LNCAP (cell line): ENCODE measurements at regions not wholly inside any gene's neighbourhood (a gene's known extent, or its start where the extent isn't known, plus 50 kb on each side); places are given as distances from the start of the nearest gene placed in this dataset.

Experiments used
- TF ChIP-seq, protein P1 (sequence below): fragments of 450-650 bp; IDR thresholded peaks from 2 replicates; pipeline ENCODE4 v1.5.1; 2017; ENCODE audit warnings: mild to moderate bottlenecking

DNA sequence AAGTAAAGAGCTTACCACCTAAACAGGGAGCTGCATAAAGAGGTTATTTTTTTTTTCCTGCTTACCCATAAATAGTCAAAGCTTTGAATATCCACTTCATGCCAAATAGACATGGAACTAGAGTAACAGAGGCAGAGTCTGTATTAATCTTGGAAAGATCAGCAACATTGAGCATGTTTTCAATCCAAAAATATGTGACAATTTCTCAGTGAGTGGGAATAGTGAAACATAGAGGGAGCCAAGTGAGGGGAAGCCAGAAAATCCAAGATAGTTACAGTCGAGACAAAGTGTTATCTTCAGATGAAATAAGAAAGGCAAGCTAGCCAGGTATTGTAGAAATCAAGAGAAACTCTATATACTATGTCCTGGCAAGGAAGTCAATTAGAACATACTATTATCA lies 122.3 kb upstream of the TACR3 start:
- TF ChIP-seq, protein P1, sequence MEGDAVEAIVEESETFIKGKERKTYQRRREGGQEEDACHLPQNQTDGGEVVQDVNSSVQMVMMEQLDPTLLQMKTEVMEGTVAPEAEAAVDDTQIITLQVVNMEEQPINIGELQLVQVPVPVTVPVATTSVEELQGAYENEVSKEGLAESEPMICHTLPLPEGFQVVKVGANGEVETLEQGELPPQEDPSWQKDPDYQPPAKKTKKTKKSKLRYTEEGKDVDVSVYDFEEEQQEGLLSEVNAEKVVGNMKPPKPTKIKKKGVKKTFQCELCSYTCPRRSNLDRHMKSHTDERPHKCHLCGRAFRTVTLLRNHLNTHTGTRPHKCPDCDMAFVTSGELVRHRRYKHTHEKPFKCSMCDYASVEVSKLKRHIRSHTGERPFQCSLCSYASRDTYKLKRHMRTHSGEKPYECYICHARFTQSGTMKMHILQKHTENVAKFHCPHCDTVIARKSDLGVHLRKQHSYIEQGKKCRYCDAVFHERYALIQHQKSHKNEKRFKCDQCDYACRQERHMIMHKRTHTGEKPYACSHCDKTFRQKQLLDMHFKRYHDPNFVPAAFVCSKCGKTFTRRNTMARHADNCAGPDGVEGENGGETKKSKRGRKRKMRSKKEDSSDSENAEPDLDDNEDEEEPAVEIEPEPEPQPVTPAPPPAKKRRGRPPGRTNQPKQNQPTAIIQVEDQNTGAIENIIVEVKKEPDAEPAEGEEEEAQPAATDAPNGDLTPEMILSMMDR: no peak

DNA sequence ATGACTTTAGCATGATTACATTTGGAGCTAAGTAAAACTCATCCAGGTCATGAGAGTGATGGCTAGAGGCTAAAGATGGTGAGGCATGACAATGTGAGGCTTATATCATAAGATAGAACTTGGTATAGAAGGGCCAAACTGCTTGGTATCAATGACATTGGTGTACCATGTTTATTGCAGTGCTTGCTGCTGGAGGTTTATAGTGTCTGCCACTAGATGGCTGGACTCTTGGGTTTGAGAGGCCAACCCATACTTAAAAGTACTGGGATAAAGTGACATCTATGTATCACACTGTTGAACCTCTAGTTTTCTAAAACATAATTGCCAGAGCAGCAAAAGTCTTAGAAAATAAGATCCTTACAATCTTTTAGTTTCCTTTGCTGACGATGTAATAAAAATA lies 83.0 kb upstream of the TACR3 start:
- TF ChIP-seq, protein P1: no peak

DNA sequence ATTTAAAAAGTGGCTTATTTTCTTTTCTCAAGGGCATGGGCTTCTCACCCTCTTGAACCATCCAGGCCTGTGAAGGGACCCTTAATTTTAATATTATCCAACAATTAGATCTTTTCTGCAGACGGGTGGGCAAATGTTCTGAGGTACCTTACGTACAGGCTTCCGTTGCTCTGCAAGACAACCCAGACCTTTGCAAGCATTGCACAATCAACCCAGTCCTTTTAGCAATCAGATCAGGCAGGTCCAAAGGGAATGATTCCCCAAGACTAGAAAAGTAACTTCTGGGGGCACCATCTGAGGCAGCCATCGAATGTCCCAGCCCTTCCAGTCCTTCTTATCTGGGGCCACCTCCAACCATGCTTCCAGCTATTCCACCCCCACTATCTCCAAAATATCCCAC lies 67.3 kb upstream of the TACR3 start:
- TF ChIP-seq, protein P1: no peak

DNA sequence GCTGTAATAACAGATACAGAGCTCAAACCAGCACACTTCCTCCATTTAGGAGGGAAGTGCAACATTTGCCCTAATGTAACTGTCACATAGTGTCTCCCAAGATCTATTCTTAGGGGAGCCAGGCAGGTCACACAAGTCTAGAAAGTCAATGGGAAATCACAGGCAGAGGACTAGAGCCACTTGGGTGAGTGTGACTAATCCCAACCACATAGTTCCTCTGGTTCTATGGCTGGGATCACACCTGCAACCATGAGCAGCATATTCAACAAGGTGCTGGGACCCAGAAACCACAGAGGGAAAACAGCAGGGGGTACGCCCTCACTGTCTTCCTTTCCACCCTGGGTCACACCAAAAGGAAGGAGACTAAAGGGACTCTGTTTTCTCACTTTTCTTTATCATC lies 66.8 kb upstream of the TACR3 start:
- TF ChIP-seq, protein P1: no peak

DNA sequence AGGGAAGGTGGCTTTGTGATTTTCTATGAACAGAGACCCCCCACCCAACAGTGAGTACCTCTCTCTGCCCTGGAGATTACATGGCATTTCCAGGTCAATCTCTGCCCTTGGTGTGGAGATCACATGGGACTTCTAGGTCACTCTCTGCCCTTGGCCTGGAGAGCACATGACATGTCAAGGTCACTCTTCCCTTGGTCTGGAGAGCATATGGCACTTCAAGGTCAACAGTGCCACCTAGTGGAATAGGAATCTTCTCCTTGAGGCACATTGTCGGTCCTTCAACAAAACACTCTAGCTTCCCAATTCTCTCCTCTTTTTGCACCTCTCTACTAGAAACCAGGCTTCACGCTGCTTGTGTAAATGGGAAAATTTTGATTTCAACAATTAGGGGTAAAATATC lies 66.2 kb upstream of the TACR3 start:
- TF ChIP-seq, protein P1: peak; percentile 56; the same call in 1 of the 2 replicates

DNA sequence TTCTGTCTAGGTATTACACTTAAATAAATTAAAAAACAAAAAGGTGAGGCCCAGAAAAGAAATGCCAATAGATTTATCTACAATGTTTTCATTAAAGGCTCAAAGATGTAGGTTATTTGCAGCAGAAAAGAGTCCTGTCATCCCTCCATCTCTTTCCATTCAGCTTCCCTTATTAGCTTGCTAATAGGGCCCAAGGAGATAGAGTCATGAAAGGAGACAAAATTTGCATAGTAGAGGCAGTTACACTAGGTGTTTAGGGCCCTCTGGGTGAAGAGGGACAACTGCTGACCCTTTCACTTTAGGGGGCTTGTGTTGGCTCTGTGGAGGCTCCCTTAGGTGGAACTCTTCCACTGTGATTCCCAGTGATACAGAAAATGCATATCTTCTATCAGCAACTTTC lies 58.4 kb upstream of the TACR3 start:
- TF ChIP-seq, protein P1: no peak

DNA sequence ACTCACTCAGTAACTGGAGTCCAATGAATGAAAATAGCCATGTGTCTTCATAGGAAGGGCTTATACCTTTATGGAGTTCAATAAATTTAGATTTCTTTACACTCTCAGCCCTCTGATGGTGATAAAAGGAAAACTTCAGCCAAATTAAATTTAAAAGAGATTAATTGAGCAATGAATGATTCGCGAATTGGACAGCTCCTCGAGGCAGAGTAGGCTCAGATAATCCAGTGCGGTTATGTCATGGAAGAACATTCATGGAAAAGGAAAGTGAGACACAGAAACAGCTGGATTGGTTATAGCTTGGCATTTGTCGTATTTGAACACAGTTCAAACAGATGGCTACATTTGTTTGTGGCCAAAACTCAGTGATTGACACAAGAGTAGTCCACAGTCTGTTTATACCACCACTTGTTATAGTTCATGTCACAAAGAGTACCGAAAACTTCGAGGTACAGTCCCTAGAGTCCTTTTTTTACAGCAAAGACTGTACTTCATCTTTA lies 54.6 kb upstream of the TACR3 start:
- TF ChIP-seq, protein P1: no peak

DNA sequence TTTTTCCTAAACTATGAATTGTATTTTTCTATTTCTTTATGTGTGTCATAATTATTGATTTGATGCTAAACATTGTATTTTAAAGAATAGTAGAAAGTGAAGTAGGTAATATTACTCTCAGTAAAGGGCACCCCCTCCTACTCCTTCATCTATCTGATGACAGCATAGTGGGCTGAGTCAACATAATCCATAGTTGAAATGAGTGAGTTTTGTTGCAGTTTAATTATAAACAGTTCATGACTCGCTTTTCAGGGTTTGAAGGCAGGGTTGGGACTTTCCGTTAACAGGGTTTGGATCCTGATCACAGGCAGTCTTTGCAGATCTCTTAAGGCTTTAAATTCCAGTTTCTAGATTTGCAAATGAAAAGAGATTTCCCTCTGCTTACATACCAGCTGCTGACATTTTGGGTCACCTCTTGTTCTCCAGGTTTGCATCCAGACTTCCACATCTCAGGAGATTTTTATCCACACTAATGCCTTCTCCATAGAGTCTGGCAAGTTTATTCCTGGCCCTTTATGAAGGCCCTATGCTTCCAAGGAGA lies 54.0 kb upstream of the TACR3 start:
- TF ChIP-seq, protein P1: no peak
